Adrenal gland (tissue), 5 donors: ENCODE measurements at regions not wholly inside any gene's neighbourhood (a gene's known extent, or its start where the extent isn't known, plus 50 kb on each side); places are given as distances from the start of the nearest gene placed in this dataset.

ENCODE experiments used
- POLR2A ChIP-seq, 2 donors: fragments of 450-650 bp; IDR thresholded peaks; one replicate each; pipeline ENCODE4 v1.6.1; 2017; ENCODE audit warnings: antibody characterized with exemption in 2 of 2, mild to moderate bottlenecking in 2 of 2, moderate library complexity in 1 of 2
- TF ChIP-seq, protein P1 (sequence below), 6 experiments: fragments of 450-650 bp in 4 of 6; fragments of 200-600 bp in 2 of 6; sonication (generic) in 1 of 6; IDR thresholded peaks; 1 replicate in 5 of 6; 2 replicates in 1 of 6; pipeline versions ENCODE4 v1.5.1 to v1.8.0; 2016 to 2021; ENCODE audit warnings: antibody characterized with exemption in 6 of 6, mild to moderate bottlenecking in 2 of 6, moderate library complexity in 1 of 6
- donor health status: DM: no; HTN: no; CAD: no.

DNA sequence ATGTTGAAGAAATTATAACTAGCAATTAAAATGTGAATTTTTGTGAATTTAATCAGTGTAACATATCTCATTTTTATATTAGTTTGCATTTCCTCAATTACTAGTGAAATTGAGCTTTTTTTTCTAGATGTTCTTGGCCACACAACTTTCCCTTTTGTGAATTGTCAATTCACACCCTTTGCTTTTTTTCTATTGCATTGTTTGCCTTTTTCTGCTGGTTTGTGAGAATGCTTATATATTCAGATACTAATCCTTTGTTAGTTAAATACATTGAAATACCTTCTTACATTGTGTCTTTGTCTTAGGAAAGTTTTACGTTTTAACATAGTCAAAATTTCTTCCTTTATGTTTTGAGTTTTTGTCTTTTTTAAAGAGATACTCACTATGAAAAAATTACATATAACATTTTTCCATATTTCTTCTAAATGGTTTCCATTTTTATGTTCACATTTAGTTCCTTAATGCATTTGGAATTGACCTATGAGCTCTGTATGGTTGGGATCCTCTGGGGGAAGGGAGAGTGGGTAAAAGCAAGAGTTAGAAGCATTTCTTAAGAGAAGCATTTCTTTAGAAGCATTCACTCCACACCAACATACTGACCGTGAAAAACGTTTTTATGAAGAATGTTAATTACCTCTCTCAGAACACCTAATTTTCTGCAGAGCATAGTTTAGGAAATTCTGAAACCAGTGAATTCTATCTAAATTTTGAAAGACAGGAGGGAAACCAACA lies 126.0 kb downstream of the CAPZA3 start:
- TF ChIP-seq, protein P1, sequence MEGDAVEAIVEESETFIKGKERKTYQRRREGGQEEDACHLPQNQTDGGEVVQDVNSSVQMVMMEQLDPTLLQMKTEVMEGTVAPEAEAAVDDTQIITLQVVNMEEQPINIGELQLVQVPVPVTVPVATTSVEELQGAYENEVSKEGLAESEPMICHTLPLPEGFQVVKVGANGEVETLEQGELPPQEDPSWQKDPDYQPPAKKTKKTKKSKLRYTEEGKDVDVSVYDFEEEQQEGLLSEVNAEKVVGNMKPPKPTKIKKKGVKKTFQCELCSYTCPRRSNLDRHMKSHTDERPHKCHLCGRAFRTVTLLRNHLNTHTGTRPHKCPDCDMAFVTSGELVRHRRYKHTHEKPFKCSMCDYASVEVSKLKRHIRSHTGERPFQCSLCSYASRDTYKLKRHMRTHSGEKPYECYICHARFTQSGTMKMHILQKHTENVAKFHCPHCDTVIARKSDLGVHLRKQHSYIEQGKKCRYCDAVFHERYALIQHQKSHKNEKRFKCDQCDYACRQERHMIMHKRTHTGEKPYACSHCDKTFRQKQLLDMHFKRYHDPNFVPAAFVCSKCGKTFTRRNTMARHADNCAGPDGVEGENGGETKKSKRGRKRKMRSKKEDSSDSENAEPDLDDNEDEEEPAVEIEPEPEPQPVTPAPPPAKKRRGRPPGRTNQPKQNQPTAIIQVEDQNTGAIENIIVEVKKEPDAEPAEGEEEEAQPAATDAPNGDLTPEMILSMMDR (IDR thresholded peaks at IDR 0.05): no peak
- TF ChIP-seq POLR2A (IDR thresholded peaks at IDR 0.05): no peak
